IMR-90 (cell line): ENCODE measurements at regions not wholly inside any gene's neighbourhood (a gene's known extent, or its start where the extent isn't known, plus 50 kb on each side); places are given as distances from the start of the nearest gene placed in this dataset.

ENCODE experiments used
- ATAC-seq: fragments of 200-7000 bp; cut with Tn5 transposase; 2 replicates; pipeline ENCODE4 v1.9.1; 2020; ENCODE audit warnings: low read depth, mild to moderate bottlenecking, moderate library complexity
- BruUV-seq: library from RNA; stranded (reverse); fragments of 400-500 nt; replicated peaks from 2 replicates; lab custom pipeline; 2021; lab: Mats Ljungman, UMichigan
- CTCF ChIA-PET: fragments of 300-600 bp; formaldehyde crosslinking; extraction: SDS; loops from one replicate; lab custom pipeline; 2021; ENCODE audit warnings: antibody characterized with exemption; lab: Yijun Ruan, JAX
- POLR2A ChIA-PET: fragments of 300-600 bp; sonication (Branson Sonifier 250); formaldehyde crosslinking; loops from one replicate; lab custom pipeline; 2022; ENCODE audit warnings: antibody characterized with exemption; ENCODE audit not compliant: unreplicated experiment; lab: Charles Lee
- DNase-seq: peaks from one replicate; pipeline ENCODE4 v3.0.0; 2013
- H2AFZ ChIP-seq: replicated peaks from 2 replicates; pipeline ENCODE3; 2013; ENCODE audit warnings: low read length, mild to moderate bottlenecking; ENCODE audit not compliant: poor library complexity
- H2AK5ac ChIP-seq: 2 replicates; pipeline ENCODE4 v1.6.1; 2013; ENCODE audit warnings: low read depth, low read length, inconsistent platforms
- H2AK9ac ChIP-seq: replicated peaks from 2 replicates; pipeline ENCODE3; 2013; ENCODE audit warnings: mild to moderate bottlenecking, low read depth, low read length, moderate library complexity; ENCODE audit not compliant: poor library complexity
- H2BK120ac ChIP-seq: 2 replicates; pipeline ENCODE4 v1.6.1; 2013; ENCODE audit warnings: low read depth, low read length, inconsistent platforms
- H2BK15ac ChIP-seq: 3 replicates; pipeline ENCODE4 v1.6.1; 2013; ENCODE audit warnings: low read depth, low read length, inconsistent platforms
- H2BK20ac ChIP-seq: 2 replicates; pipeline ENCODE4 v1.6.1; 2013; ENCODE audit warnings: low read depth, mild to moderate bottlenecking, inconsistent platforms, low read length, moderate library complexity
- H2BK5ac ChIP-seq: 2 replicates; pipeline ENCODE4 v1.6.1; 2013; ENCODE audit warnings: mild to moderate bottlenecking, low read depth, low read length, inconsistent platforms; ENCODE audit not compliant: poor library complexity, severe bottlenecking
- H3K14ac ChIP-seq: replicated peaks from 2 replicates; pipeline ENCODE4 v1.6.1; 2013; ENCODE audit warnings: low read depth, low read length, inconsistent platforms
- H3K18ac ChIP-seq: 2 replicates; pipeline ENCODE4 v1.6.1; 2013; ENCODE audit warnings: low read depth, low read length, control low read depth
- H3K23ac ChIP-seq: 2 replicates; pipeline ENCODE4 v1.6.1; 2013; ENCODE audit warnings: low read depth, low read length, inconsistent platforms
- H3K27ac ChIP-seq: 2 replicates; pipeline ENCODE4 v1.5.1; 2013; ENCODE audit warnings: mild to moderate bottlenecking, control low read depth, low read length; ENCODE audit not compliant: insufficient read depth
- H3K27me3 ChIP-seq: 2 replicates; pipeline ENCODE4 v1.6.1; 2013; ENCODE audit warnings: low read length; ENCODE audit not compliant: control insufficient read depth, insufficient read depth
- H3K36me3 ChIP-seq: 2 replicates; pipeline ENCODE4 v1.6.1; 2013; ENCODE audit warnings: low read length, mixed read lengths; ENCODE audit not compliant: control insufficient read depth, insufficient read depth
- H3K4ac ChIP-seq: 2 replicates; pipeline ENCODE4 v1.6.1; 2013; ENCODE audit warnings: low read depth, low read length, inconsistent platforms
- H3K4me1 ChIP-seq: 2 replicates; pipeline ENCODE4 v1.6.1; 2013; ENCODE audit warnings: low read length, mixed read lengths; ENCODE audit not compliant: control insufficient read depth, insufficient read depth
- H3K4me2 ChIP-seq: 2 replicates; pipeline ENCODE4 v1.6.1; 2013; ENCODE audit warnings: low read depth, mild to moderate bottlenecking, control low read depth, low read length, moderate library complexity
- H3K4me3 ChIP-seq: 2 replicates; pipeline ENCODE4 v1.5.1; 2013; ENCODE audit warnings: low read depth, mild to moderate bottlenecking, control low read depth, low read length, moderate library complexity; ENCODE audit not compliant: insufficient read depth
- H3K56ac ChIP-seq: 2 replicates; pipeline ENCODE4 v1.6.1; 2013; ENCODE audit warnings: low read length, inconsistent platforms; ENCODE audit not compliant: insufficient read depth; ENCODE audit errors: extremely low read depth
- H3K79me1 ChIP-seq, 2 experiments: 2 replicates each; pipeline ENCODE4 v1.6.1; 2013; ENCODE audit warnings: low read length in 2 of 2, inconsistent platforms in 1 of 2, low read depth in 1 of 2
- H3K9ac ChIP-seq: 2 replicates; pipeline ENCODE4 v1.6.1; 2013; ENCODE audit warnings: low read depth, low read length, control low read depth
- H3K9me1 ChIP-seq: 2 replicates; pipeline ENCODE4 v1.6.1; 2013; ENCODE audit warnings: low read length, inconsistent platforms; ENCODE audit not compliant: insufficient read depth
- H3K9me3 ChIP-seq: 2 replicates; pipeline ENCODE4 v1.6.1; 2013; ENCODE audit warnings: low read length; ENCODE audit not compliant: control insufficient read depth, insufficient read depth
- H4K20me1 ChIP-seq: 2 replicates; pipeline ENCODE4 v1.6.1; 2013; ENCODE audit warnings: low read length, inconsistent platforms; ENCODE audit not compliant: insufficient read depth
- H4K5ac ChIP-seq: 2 replicates; pipeline ENCODE4 v1.6.1; 2013; ENCODE audit warnings: mild to moderate bottlenecking, low read depth, low read length, control low read depth
- H4K8ac ChIP-seq, 2 experiments: 2 replicates each; pipeline ENCODE4 v1.6.1; 2013; ENCODE audit warnings: low read depth in 2 of 2, low read length in 2 of 2, control low read depth in 1 of 2, inconsistent platforms in 1 of 2
- H4K91ac ChIP-seq: 2 replicates; pipeline ENCODE4 v1.6.1; 2013; ENCODE audit warnings: low read depth, low read length, inconsistent platforms; ENCODE audit not compliant: insufficient read depth
- BHLHE40 ChIP-seq: fragments of 150-350 bp; IDR thresholded peaks from 2 replicates; pipeline ENCODE4 v1.6.1; 2016; ENCODE audit warnings: mild to moderate bottlenecking, low read depth, low read length
- CHD1 ChIP-seq: IDR thresholded peaks from 2 replicates; pipeline ENCODE4 v1.6.1; 2012; ENCODE audit warnings: low read depth, low read length, improper control_type of control experiment
- CTCF ChIP-seq: conservative IDR thresholded peaks from 2 replicates; pipeline ENCODE4 v1.5.1; 2012; ENCODE audit warnings: mild to moderate bottlenecking, low read depth, low read length, improper control_type of control experiment
- ELK1 ChIP-seq: fragments of 150-350 bp; IDR thresholded peaks from 2 replicates; pipeline ENCODE4 v1.6.1; 2016; ENCODE audit warnings: low read depth, mild to moderate bottlenecking, low read length, moderate library complexity, borderline replicate concordance
- FOS ChIP-seq: fragments of 150-350 bp; IDR thresholded peaks from 2 replicates; pipeline ENCODE4 v1.6.1; 2016; ENCODE audit warnings: low read depth, low read length
- MAZ ChIP-seq: IDR thresholded peaks from 2 replicates; pipeline ENCODE4 v1.6.1; 2012; ENCODE audit warnings: low read depth, mild to moderate bottlenecking, low read length, improper control_type of control experiment, moderate library complexity, borderline replicate concordance
- MXI1 ChIP-seq: IDR thresholded peaks from 2 replicates; pipeline ENCODE4 v1.6.1; 2012; ENCODE audit warnings: low read depth, mild to moderate bottlenecking, low read length, moderate library complexity, borderline replicate concordance
- NFE2L2 ChIP-seq: fragments of 150-350 bp; IDR thresholded peaks from 2 replicates; pipeline ENCODE4 v1.6.1; 2016; ENCODE audit warnings: low read depth, mild to moderate bottlenecking, low read length
- POLR2A ChIP-seq: IDR thresholded peaks from 2 replicates; pipeline ENCODE4 v1.6.1; 2012; ENCODE audit warnings: mild to moderate bottlenecking, low read depth, low read length
- RCOR1 ChIP-seq: IDR thresholded peaks from 2 replicates; pipeline ENCODE4 v1.6.1; 2012; ENCODE audit warnings: mild to moderate bottlenecking, low read length, improper control_type of control experiment; ENCODE audit not compliant: insufficient replicate concordance
- RFX5 ChIP-seq: IDR thresholded peaks from 2 replicates; pipeline ENCODE4 v1.8.0; 2012; ENCODE audit warnings: low read depth, mild to moderate bottlenecking, low read length, moderate library complexity
- SMC3 ChIP-seq: fragments of 150-350 bp; IDR thresholded peaks from 2 replicates; pipeline ENCODE4 v1.6.1; 2016; ENCODE audit warnings: low read depth, mild to moderate bottlenecking, antibody characterized with exemption, low read length, moderate library complexity
- USF2 ChIP-seq: fragments of 150-350 bp; IDR thresholded peaks from 2 replicates; pipeline ENCODE4 v1.6.1; 2017; ENCODE audit warnings: mild to moderate bottlenecking, antibody characterized with exemption, low read length, low read depth
- WGBS, 2 experiments: methylation state at CpG; one replicate each; pipeline versions ENCODE4 v1.1.5 to v1.1.7; 2013; ENCODE audit warnings: missing lambda C conversion rate in 2 of 2; ENCODE audit not compliant: insufficient read length in 1 of 2; ENCODE audit errors: extremely low coverage in 2 of 2; 5-methylcytosine and 5-hydroxymethylcytosine counted together
- dilution Hi-C: fragments of 300-500 bp; cut with HindIII; formaldehyde crosslinking; loops from one replicate; pipeline ENCODE4 v1.14.3; 2018; ENCODE audit warnings: low sequenced_read_pairs; ENCODE audit not compliant: unreplicated experiment
- in situ Hi-C: fragments of 300-500 bp; cut with MboI; formaldehyde crosslinking; loops from 3 replicates; pipeline ENCODE4 v1.14.3; 2019; ENCODE audit warnings: low sequenced_read_pairs, inconsistent platforms, mixed read lengths
- intact Hi-C: fragments of 100-400 bp; cut with micrococcal nuclease; formaldehyde crosslinking; loops from 2 replicates; pipeline ENCODE4 v1.10.0; 2022

DNA sequence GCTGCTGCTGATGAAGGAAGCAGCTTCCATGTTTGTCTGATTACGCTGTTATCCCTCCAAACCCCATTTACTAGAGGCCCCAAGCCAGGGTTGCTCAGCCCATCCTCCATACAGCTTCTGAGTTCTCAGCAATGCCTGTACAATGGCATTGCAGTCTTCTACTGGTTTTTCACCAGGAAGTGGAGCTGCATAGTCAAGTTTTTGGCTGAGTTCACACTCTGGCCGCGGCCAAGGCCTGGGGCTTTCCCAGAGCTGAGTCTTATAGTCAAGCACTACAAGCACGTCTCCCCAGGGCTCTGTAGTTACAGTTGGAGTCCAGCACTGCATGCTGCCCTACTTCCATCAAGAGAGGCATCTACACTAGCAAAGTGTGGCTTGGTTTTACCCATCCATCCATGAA, 182.5 kb downstream of the POU4F1 start:
- H2BK120ac ChIP-seq: no peak overlapping the region
- H4K91ac ChIP-seq: no peak overlapping the region
- no peak overlapping the region for H3K4me3 ChIP-seq
- no peak overlapping the region for H2AK5ac ChIP-seq
- H3K18ac ChIP-seq: no peak overlapping the region
- TF ChIP-seq MAZ: no peak
- no peak for TF ChIP-seq NFE2L2
- no peak for TF ChIP-seq POLR2A
- TF ChIP-seq FOS: no peak
- TF ChIP-seq RFX5: no peak
- no peak for TF ChIP-seq RCOR1
- no peak for TF ChIP-seq USF2
- TF ChIP-seq CTCF: no peak
- no peak for TF ChIP-seq ELK1
- no peak for TF ChIP-seq CHD1
- TF ChIP-seq SMC3: no peak
- TF ChIP-seq BHLHE40: no peak
- TF ChIP-seq MXI1: no peak
- no peak overlapping the region for H2AK9ac ChIP-seq
- no peaks in the 10 kb centered on the region for H3K9me3 ChIP-seq
- no peaks in the 10 kb centered on the region for H3K9me1 ChIP-seq
- DNase-seq (no peak), ATAC-seq (no peak)
- no peak overlapping the region for H4K8ac ChIP-seq
- no peak overlapping the region for H3K4ac ChIP-seq
- dilution Hi-C loops (no loop called here), in situ Hi-C loops (no loop called here), intact Hi-C loops (no loop called here)
- 23% methylated on average over 3 of the region's 4 CpGs; no CpG with 5 or more reads in 1 of the 2 experiments for WGBS, 2 experiments
- no peak overlapping the region for H2BK20ac ChIP-seq
- no peaks in the 10 kb centered on the region for H3K36me3 ChIP-seq
- BruUV-seq: no TSS peak
- no peak overlapping the region for H3K9ac ChIP-seq
- POLR2A ChIA-PET: no interaction called here
- no peak overlapping the region for H3K14ac ChIP-seq
- no peak overlapping the region for H4K5ac ChIP-seq
- CTCF ChIA-PET: no interaction called here
- H3K4me1 ChIP-seq: no peaks in the 10 kb centered on the region
- no peaks in the 10 kb centered on the region for H3K79me1 ChIP-seq
- H2BK5ac ChIP-seq: no peak overlapping the region
- H2AFZ ChIP-seq: no peak overlapping the region
- H3K23ac ChIP-seq: no peak overlapping the region
- no peaks in the 10 kb centered on the region for H4K20me1 ChIP-seq
- H2BK15ac ChIP-seq: no peak overlapping the region
- no peak overlapping the region for H3K4me2 ChIP-seq
- H3K27ac ChIP-seq: no peak overlapping the region
- H3K56ac ChIP-seq: no peak overlapping the region
- no peaks in the 10 kb centered on the region for H3K27me3 ChIP-seq
